ENCODE measurements at regions not wholly inside any gene's neighbourhood (a gene's known extent, or its start where the extent isn't known, plus 50 kb on each side); places are given as distances from the start of the nearest gene placed in this dataset.

GRCh38 chr6:170117111-170117972 is 173.5 kb downstream of the DLL1 start:
- Histone ChIP-seq H2BK120ac (ENCODE audit: insufficient read depth, low read length, poor library complexity) (no peak overlapping the region), H3K9ac (ENCODE audit: low read length) (no peak overlapping the region), H3K79me1 (ENCODE audit: low read length) (peaks cover 2% of the 10 kb centered on the region), H3K4me2 (ENCODE audit: low read length) (no peak overlapping the region), H4K8ac (ENCODE audit: low read depth, low read length) (no peak overlapping the region), H3K4ac (ENCODE audit: low read depth, low read length) (no peak overlapping the region), H3K23ac (ENCODE audit: low read length) (no peak overlapping the region), H3K27ac (ENCODE audit: low read depth, low read length) (no peak overlapping the region), H3K36me3 (ENCODE audit: control insufficient read depth in 1 of 2, insufficient read depth in 2 of 2, low read length in 2 of 2) (no peaks in the 10 kb centered on the region), H4K91ac (ENCODE audit: low read depth, low read length) (no peak overlapping the region), H3K14ac (ENCODE audit: low read length) (no peak overlapping the region), H2BK12ac (ENCODE audit: low read length) (peak overlapping the region; percentile 45), H3K4me3 (ENCODE audit: low read depth, low read length) (no peak overlapping the region), H2AK5ac (ENCODE audit: low read length) (no peak overlapping the region), H2BK5ac (ENCODE audit: low read depth, low read length, poor library complexity) (no peak overlapping the region), H2AFZ (ENCODE audit: insufficient read depth, low read length, poor library complexity) (no peak overlapping the region), H3K9me3 (ENCODE audit: insufficient read depth, low read depth, low read length) (no peaks in the 10 kb centered on the region), H4K12ac (ENCODE audit: low read depth, low read length) (no peak overlapping the region), H3K27me3 (ENCODE audit: insufficient read depth, low read length) (no peaks in the 10 kb centered on the region), H3K18ac (ENCODE audit: low read length) (peak overlapping the region; percentile 33), H3K4me1 (ENCODE audit: control insufficient read depth in 1 of 2, insufficient read depth in 2 of 2, low read length in 2 of 2) (no peaks in the 10 kb centered on the region), H3K79me2 (ENCODE audit: control insufficient read depth, insufficient read depth, low read length, poor library complexity) (no peaks in the 10 kb centered on the region)
- no peak for DNase-seq
- no CpG with 5 or more reads among the region's 21 CpGs for WGBS (ENCODE audit: extremely low coverage, insufficient coverage, insufficient read length)

- no peak overlapping the region for H3K18ac ChIP-seq (ENCODE audit: low read length)
Observed at GRCh38 chr6:170116636-170117035, 174.2 kb downstream of the DLL1 start.

GRCh38 chr6:170114956-170115855 is 175.7 kb downstream of the DLL1 start:
- H3K4me2 ChIP-seq (ENCODE audit: low read length), result no peak overlapping the region
- no peaks in the 10 kb centered on the region for H3K36me3 ChIP-seq (ENCODE audit: control insufficient read depth in 1 of 2, insufficient read depth in 2 of 2, low read length in 2 of 2)
- H3K14ac ChIP-seq (ENCODE audit: low read length), result no peak overlapping the region
- H3K4me3 ChIP-seq (ENCODE audit: low read depth, low read length), result no peak overlapping the region
- no peak overlapping the region for H2BK12ac ChIP-seq (ENCODE audit: low read length)
- no peak overlapping the region for H3K9ac ChIP-seq (ENCODE audit: low read length)
- no peak overlapping the region for H4K12ac ChIP-seq (ENCODE audit: low read depth, low read length)
- DNase-seq, result no peak
- no peak overlapping the region for H2BK5ac ChIP-seq (ENCODE audit: low read depth, low read length, poor library complexity)
- H3K4me1 ChIP-seq (ENCODE audit: control insufficient read depth in 1 of 2, insufficient read depth in 2 of 2, low read length in 2 of 2), result no peaks in the 10 kb centered on the region
- H3K79me1 ChIP-seq (ENCODE audit: low read length), result peaks cover 2% of the 10 kb centered on the region
- H3K27me3 ChIP-seq (ENCODE audit: insufficient read depth, low read length), result no peaks in the 10 kb centered on the region
- H3K4ac ChIP-seq (ENCODE audit: low read depth, low read length), result no peak overlapping the region
- H4K8ac ChIP-seq (ENCODE audit: low read depth, low read length), result no peak overlapping the region
- no peak overlapping the region for H3K23ac ChIP-seq (ENCODE audit: low read length)
- H3K18ac ChIP-seq (ENCODE audit: low read length), result no peak overlapping the region
- H3K79me2 ChIP-seq (ENCODE audit: control insufficient read depth, insufficient read depth, low read length, poor library complexity), result no peaks in the 10 kb centered on the region
- H4K91ac ChIP-seq (ENCODE audit: low read depth, low read length), result no peak overlapping the region
- H2AK5ac ChIP-seq (ENCODE audit: low read length), result no peak overlapping the region
- no peak overlapping the region for H2AFZ ChIP-seq (ENCODE audit: insufficient read depth, low read length, poor library complexity)
- H3K9me3 ChIP-seq (ENCODE audit: insufficient read depth, low read depth, low read length), result no peaks in the 10 kb centered on the region
- H2BK120ac ChIP-seq (ENCODE audit: insufficient read depth, low read length, poor library complexity), result no peak overlapping the region
- no peak overlapping the region for H3K27ac ChIP-seq (ENCODE audit: low read depth, low read length)
- WGBS (ENCODE audit: extremely low coverage, insufficient coverage, insufficient read length), result no CpG with 5 or more reads among the region's 15 CpGs

More at GRCh38 chr6:170116636-170117035, 174.2 kb downstream of the DLL1 start:
- no peak overlapping the region for H2AK5ac ChIP-seq (ENCODE audit: low read length)
- no peak overlapping the region for H3K23ac ChIP-seq (ENCODE audit: low read length)
- no peak overlapping the region for H3K4me2 ChIP-seq (ENCODE audit: low read length)
- H4K12ac ChIP-seq (ENCODE audit: low read depth, low read length), result no peak overlapping the region
- peak overlapping the region; percentile 27 for H2AFZ ChIP-seq (ENCODE audit: insufficient read depth, low read length, poor library complexity)
- no peak for DNase-seq
- no peak overlapping the region for H3K9ac ChIP-seq (ENCODE audit: low read length)
- H4K8ac ChIP-seq (ENCODE audit: low read depth, low read length), result peak overlapping the region; percentile 23
- no CpG with 5 or more reads among the region's 7 CpGs for WGBS (ENCODE audit: extremely low coverage, insufficient coverage, insufficient read length)
- no peaks in the 10 kb centered on the region for H3K4me1 ChIP-seq (ENCODE audit: control insufficient read depth in 1 of 2, insufficient read depth in 2 of 2, low read length in 2 of 2)
- H3K27ac ChIP-seq (ENCODE audit: low read depth, low read length), result no peak overlapping the region
- H3K4ac ChIP-seq (ENCODE audit: low read depth, low read length), result no peak overlapping the region
- H2BK120ac ChIP-seq (ENCODE audit: insufficient read depth, low read length, poor library complexity), result no peak overlapping the region
- H2BK12ac ChIP-seq (ENCODE audit: low read length), result no peak overlapping the region
- no peak overlapping the region for H4K91ac ChIP-seq (ENCODE audit: low read depth, low read length)
- H3K36me3 ChIP-seq (ENCODE audit: control insufficient read depth in 1 of 2, insufficient read depth in 2 of 2, low read length in 2 of 2), result no peaks in the 10 kb centered on the region
- H3K14ac ChIP-seq (ENCODE audit: low read length), result peak overlapping the region; percentile 25
- H3K79me1 ChIP-seq (ENCODE audit: low read length), result peaks cover 2% of the 10 kb centered on the region
- H3K79me2 ChIP-seq (ENCODE audit: control insufficient read depth, insufficient read depth, low read length, poor library complexity), result no peaks in the 10 kb centered on the region
- no peaks in the 10 kb centered on the region for H3K9me3 ChIP-seq (ENCODE audit: insufficient read depth, low read depth, low read length)
- H3K27me3 ChIP-seq (ENCODE audit: insufficient read depth, low read length), result no peaks in the 10 kb centered on the region
- no peak overlapping the region for H2BK5ac ChIP-seq (ENCODE audit: low read depth, low read length, poor library complexity)
- H3K4me3 ChIP-seq (ENCODE audit: low read depth, low read length), result no peak overlapping the region

GRCh38 chr6:170114187-170114945 is 176.5 kb downstream of the DLL1 start:
- Histone ChIP-seq H2BK120ac (ENCODE audit: insufficient read depth, low read length, poor library complexity) (no peak overlapping the region), H3K4me2 (ENCODE audit: low read length) (no peak overlapping the region), H3K79me1 (ENCODE audit: low read length) (peaks cover 2% of the 10 kb centered on the region), H3K4me3 (ENCODE audit: low read depth, low read length) (no peak overlapping the region), H4K12ac (ENCODE audit: low read depth, low read length) (no peak overlapping the region), H3K27me3 (ENCODE audit: insufficient read depth, low read length) (no peaks in the 10 kb centered on the region), H3K9me3 (ENCODE audit: insufficient read depth, low read depth, low read length) (peaks cover 2% of the 10 kb centered on the region), H3K4ac (ENCODE audit: low read depth, low read length) (no peak overlapping the region), H3K4me1 (ENCODE audit: control insufficient read depth in 1 of 2, insufficient read depth in 2 of 2, low read length in 2 of 2) (no peaks in the 10 kb centered on the region), H3K23ac (ENCODE audit: low read length) (no peak overlapping the region), H2BK12ac (ENCODE audit: low read length) (no peak overlapping the region), H3K27ac (ENCODE audit: low read depth, low read length) (no peak overlapping the region), H2AFZ (ENCODE audit: insufficient read depth, low read length, poor library complexity) (no peak overlapping the region), H3K36me3 (ENCODE audit: control insufficient read depth in 1 of 2, insufficient read depth in 2 of 2, low read length in 2 of 2) (no peaks in the 10 kb centered on the region), H4K8ac (ENCODE audit: low read depth, low read length) (no peak overlapping the region), H3K14ac (ENCODE audit: low read length) (no peak overlapping the region), H2AK5ac (ENCODE audit: low read length) (no peak overlapping the region), H2BK5ac (ENCODE audit: low read depth, low read length, poor library complexity) (no peak overlapping the region), H3K79me2 (ENCODE audit: control insufficient read depth, insufficient read depth, low read length, poor library complexity) (no peaks in the 10 kb centered on the region), H3K9ac (ENCODE audit: low read length) (no peak overlapping the region), H3K18ac (ENCODE audit: low read length) (no peak overlapping the region), H4K91ac (ENCODE audit: low read depth, low read length) (no peak overlapping the region)
- WGBS (ENCODE audit: extremely low coverage, insufficient coverage, insufficient read length), result no CpG with 5 or more reads among the region's 9 CpGs
- DNase-seq, result no peak

Data from trophoblast cell (in vitro differentiated cells and primary cell).